GM12878 (cell line): ENCODE measurements at regions not wholly inside any gene's neighbourhood (a gene's known extent, or its start where the extent isn't known, plus 50 kb on each side); places are given as distances from the start of the nearest gene placed in this dataset.

Experiments
- ATAC-seq: fragments of 200-7000 bp; cut with Tn5 transposase; 3 replicates; pipeline ENCODE4 v1.9.1; 2020; ENCODE audit warnings: mild to moderate bottlenecking, moderate library complexity
- BruUV-seq: library from RNA; stranded (reverse); fragments of 400-500 nt; replicated peaks from 2 replicates; lab custom pipeline; 2021; lab: Mats Ljungman, UMichigan
- CTCF ChIA-PET: fragments of 300-600 bp; sonication (Branson Sonifier 250); formaldehyde crosslinking; extraction: SDS; loops from one replicate; lab custom pipeline; 2021; ENCODE audit warnings: inconsistent platforms; lab: Yijun Ruan, JAX
- POLR2A ChIA-PET: fragments of 350-600 bp; formaldehyde crosslinking; extraction: SDS; loops from one replicate; lab custom pipeline; 2021; ENCODE audit warnings: inconsistent platforms; lab: Charles Lee
- RAD21 ChIA-PET: fragments of 300-600 bp; sonication (Branson Sonifier 250); formaldehyde crosslinking; loops from one replicate; lab custom pipeline; 2023; ENCODE audit warnings: antibody characterized with exemption; ENCODE audit not compliant: unreplicated experiment; lab: Charles Lee
- SMC1A ChIA-PET: fragments of 300-600 bp; sonication (Branson Sonifier 250); formaldehyde crosslinking; loops from one replicate; lab custom pipeline; 2023; ENCODE audit not compliant: unreplicated experiment, uncharacterized antibody; lab: Charles Lee
- DNase-seq: peaks from one replicate; pipeline ENCODE4 v3.0.0-alpha.2; 2011; ENCODE audit warnings: low read depth, low spot score
- FAIRE-seq: peaks from 3 replicates; lab custom pipeline; 2011; peaks lifted over from hg19 to GRCh38; lab: Jason Lieb, UNC
- H2AFZ ChIP-seq: 2 replicates; pipeline ENCODE4 v1.6.0; 2011; ENCODE audit warnings: low read depth, low read length, control low read depth; ENCODE audit not compliant: control insufficient read depth
- H3K27ac ChIP-seq: 2 replicates; pipeline ENCODE4 v1.5.1; 2011; ENCODE audit warnings: control low read depth; ENCODE audit not compliant: control insufficient read depth, insufficient read depth
- H3K27me3 ChIP-seq, 2 experiments: replicated peaks in 1 of 2; 2 replicates each; pipeline versions ENCODE4 v1.6.0 to v1.6.1; 2011; ENCODE audit warnings: low read length in 1 of 2; ENCODE audit not compliant: control insufficient read depth in 2 of 2, insufficient read depth in 2 of 2
- H3K36me3 ChIP-seq, 2 experiments: 2 replicates each; pipeline ENCODE4 v1.5.1; 2011; ENCODE audit warnings: low read length in 1 of 2; ENCODE audit not compliant: control insufficient read depth in 2 of 2, insufficient read depth in 2 of 2
- H3K4me1 ChIP-seq: 2 replicates; pipeline ENCODE4 v1.6.1; 2011; ENCODE audit warnings: mild to moderate bottlenecking, low read length, moderate library complexity, mixed read lengths; ENCODE audit not compliant: control insufficient read depth, insufficient read depth
- H3K4me2 ChIP-seq: 2 replicates; pipeline ENCODE4 v1.6.0; 2011; ENCODE audit warnings: control low read depth; ENCODE audit not compliant: control insufficient read depth, insufficient read depth
- H3K4me3 ChIP-seq: fragments of 200-600 bp; sonication (generic); 2 replicates; pipeline ENCODE4 v1.5.1; 2016
- H3K79me2 ChIP-seq: 2 replicates; pipeline ENCODE4 v1.6.0; 2011; ENCODE audit warnings: low read length; ENCODE audit not compliant: control insufficient read depth, insufficient read depth
- H3K9ac ChIP-seq: 2 replicates; pipeline ENCODE4 v1.8.0; 2011; ENCODE audit warnings: low read length, control low read depth, mixed read lengths; ENCODE audit not compliant: control insufficient read depth, insufficient read depth
- H3K9me3 ChIP-seq: replicated peaks from 3 replicates; pipeline ENCODE4 v1.5.1; 2011; ENCODE audit warnings: mild to moderate bottlenecking, low read length; ENCODE audit not compliant: control insufficient read depth, insufficient read depth
- H4K20me1 ChIP-seq: 2 replicates; pipeline ENCODE4 v1.6.0; 2011; ENCODE audit not compliant: control insufficient read depth, insufficient read depth
- BCL11A ChIP-seq: IDR thresholded peaks from 2 replicates; pipeline ENCODE4 v1.6.1; 2011; ENCODE audit warnings: low read depth, low read length
- E2F8 ChIP-seq: fragments of 450-650 bp; IDR thresholded peaks from 2 replicates; pipeline ENCODE4 v1.6.1; 2018; ENCODE audit warnings: mild to moderate bottlenecking, low read depth, moderate library complexity; ENCODE audit not compliant: partially characterized antibody
- EGR1 ChIP-seq, 2 experiments: IDR thresholded peaks; 1 replicate in 1 of 2; 2 replicates in 1 of 2; pipeline ENCODE4 v1.6.1; 2011 to 2012; ENCODE audit warnings: low read depth in 2 of 2, low read length in 2 of 2, borderline replicate concordance in 1 of 2, mild to moderate bottlenecking in 1 of 2, moderate library complexity in 1 of 2
- HCFC1 ChIP-seq: fragments of 150-350 bp; IDR thresholded peaks from 2 replicates; pipeline ENCODE4 v1.6.1; 2014; ENCODE audit warnings: low read length
- NR2C1 ChIP-seq: fragments of 450-650 bp; IDR thresholded peaks from 2 replicates; pipeline ENCODE4 v1.6.1; 2017; ENCODE audit warnings: antibody characterized with exemption, mild to moderate bottlenecking, moderate library complexity
- NR2C2 ChIP-seq: IDR thresholded peaks from 2 replicates; pipeline ENCODE4 v1.6.1; 2011; ENCODE audit warnings: borderline replicate concordance, low read depth; ENCODE audit not compliant: control insufficient read depth, insufficient read length
- NR2F1 ChIP-seq: fragments of 450-650 bp; conservative IDR thresholded peaks from 2 replicates; pipeline ENCODE4 v1.6.1; 2017; ENCODE audit warnings: mild to moderate bottlenecking
- NRF1 ChIP-seq: conservative IDR thresholded peaks from 2 replicates; pipeline ENCODE4 v1.6.1; 2011; ENCODE audit warnings: mild to moderate bottlenecking, low read depth, low read length, improper control_type of control experiment
- PAX8 ChIP-seq: fragments of 450-650 bp; IDR thresholded peaks from 2 replicates; pipeline ENCODE4 v1.6.1; 2017; ENCODE audit warnings: mild to moderate bottlenecking, moderate library complexity
- POU2F2 ChIP-seq: IDR thresholded peaks from 3 replicates; pipeline ENCODE4 v1.6.1; 2011; ENCODE audit warnings: low read depth, mild to moderate bottlenecking, low read length, borderline replicate concordance
- SPI1 ChIP-seq: IDR thresholded peaks from 2 replicates; pipeline ENCODE4 v1.6.1; 2011; ENCODE audit warnings: low read depth, mild to moderate bottlenecking, low read length, moderate library complexity, borderline replicate concordance; ENCODE audit not compliant: insufficient read depth
- ZNF207 ChIP-seq: fragments of 450-650 bp; IDR thresholded peaks from 2 replicates; pipeline ENCODE4 v1.6.1; 2014; ENCODE audit warnings: antibody characterized with exemption, mild to moderate bottlenecking, borderline replicate concordance
- WGBS: methylation state at CpG from one replicate; pipeline ENCODE4 v1.1.6; 2016; ENCODE audit warnings: low lambda C conversion rate; ENCODE audit not compliant: insufficient replicate concordance, insufficient coverage; ENCODE audit errors: missing lambda C conversion rate; 5-methylcytosine and 5-hydroxymethylcytosine counted together
- in situ Hi-C: fragments of 300-500 bp; cut with MboI; formaldehyde crosslinking; loops from 9 replicates; pipeline ENCODE4 v1.14.3; 2018; ENCODE audit warnings: mixed read lengths
- intact Hi-C: fragments of 100-400 bp; cut with micrococcal nuclease; formaldehyde crosslinking; loops from one replicate; pipeline ENCODE4 v1.14.2; 2022; ENCODE audit not compliant: unreplicated experiment
- TF ChIP-seq, protein P1 (sequence below): fragments of 150-350 bp; IDR thresholded peaks from 2 replicates; pipeline ENCODE4 v1.6.1; 2014; ENCODE audit warnings: mild to moderate bottlenecking, low read depth, low read length
- TF ChIP-seq, protein P2 (sequence below): IDR thresholded peaks from 2 replicates; pipeline ENCODE4 v1.6.1; 2011; ENCODE audit warnings: low read depth, mild to moderate bottlenecking, low read length, moderate library complexity, borderline replicate concordance; ENCODE audit errors: extremely low read depth

DNA sequence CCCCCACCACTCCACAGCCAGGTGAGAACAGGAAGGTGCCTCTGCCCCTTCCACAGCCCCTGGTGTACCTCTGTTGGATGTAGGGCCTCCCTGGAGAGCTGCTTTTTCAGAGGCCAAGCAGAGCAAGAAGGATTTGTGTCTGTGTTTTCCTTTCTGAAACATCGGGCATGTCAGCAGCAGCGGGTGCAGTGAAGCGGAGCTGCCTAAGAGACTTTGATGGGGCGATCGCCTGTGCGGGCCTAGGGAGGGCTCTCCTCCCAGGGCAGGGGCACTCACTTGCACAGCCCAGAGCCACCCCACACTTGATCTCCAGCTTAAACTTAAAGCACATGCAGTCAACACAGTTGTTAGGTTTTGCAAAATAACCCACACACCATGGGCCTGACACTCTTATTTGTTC is 324.7 kb downstream of the ACTR3B start:
- H3K9ac ChIP-seq = no peak overlapping the region
- no TSS peak for BruUV-seq
- H3K27me3 ChIP-seq = no peaks in the 10 kb centered on the region
- ChIA-PET POLR2A (no interaction called here), RAD21 (interaction anchor here (0.6 kb wide), 1 partner anchor 207 kb away, joined by 3 read pairs; no protein-coding TSS in a partner anchor), CTCF (no interaction called here), SMC1A (no interaction called here)
- H4K20me1 ChIP-seq = no peaks in the 10 kb centered on the region
- H2AFZ ChIP-seq = no peak overlapping the region
- H3K9me3 ChIP-seq = no peaks in the 10 kb centered on the region
- no peak overlapping the region for H3K4me3 ChIP-seq
- ATAC-seq (no peak), FAIRE-seq (no peak), DNase-seq (no peak)
- no peaks in the 10 kb centered on the region for H3K79me2 ChIP-seq
- in situ Hi-C loops (no loop called here), intact Hi-C loops (no loop called here)
- 84% methylated on average over 5 of the region's 6 CpGs for WGBS
- H3K27ac ChIP-seq = no peak overlapping the region
- TF ChIP-seq NR2C2 = no peak
- TF ChIP-seq HCFC1 = no peak
- no peak for TF ChIP-seq NRF1
- TF ChIP-seq PAX8 = no peak
- H3K36me3 ChIP-seq = no peaks in the 10 kb centered on the region
- no peaks in the 10 kb centered on the region for H3K4me1 ChIP-seq
- no peak overlapping the region for H3K4me2 ChIP-seq

DNA sequence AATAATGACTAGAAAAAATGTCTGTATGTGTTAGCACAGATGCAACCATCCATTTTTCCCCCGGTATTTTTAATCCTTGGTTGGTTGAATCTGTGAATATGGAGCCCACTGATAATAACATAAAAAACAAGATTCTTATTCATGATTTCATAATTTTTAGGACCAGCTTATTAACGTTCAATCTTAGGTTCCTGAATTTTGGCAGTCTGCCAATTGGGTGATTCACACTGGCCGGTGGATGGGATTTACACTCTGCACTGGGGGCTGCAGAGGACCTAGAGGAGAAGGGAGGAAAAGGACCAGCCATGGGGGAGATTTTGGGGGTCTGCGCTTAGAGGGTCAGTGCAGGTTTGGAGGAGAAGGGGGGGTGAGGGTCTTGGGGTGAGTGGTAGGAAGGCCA is 327.9 kb downstream of the ACTR3B start:
- 73% methylated on average over 4 of the region's 4 CpGs for WGBS
- Histone ChIP-seq H3K4me3 (no peak overlapping the region), H2AFZ (no peak overlapping the region), H3K4me1 (no peaks in the 10 kb centered on the region), H3K9ac (no peak overlapping the region), H3K27ac (no peak overlapping the region), H3K36me3 (no peaks in the 10 kb centered on the region), H4K20me1 (no peaks in the 10 kb centered on the region), H3K4me2 (no peak overlapping the region), H3K9me3 (no peaks in the 10 kb centered on the region), H3K27me3 (no peaks in the 10 kb centered on the region), H3K79me2 (no peaks in the 10 kb centered on the region)
- intact Hi-C loops (no loop called here), in situ Hi-C loops (no loop called here)
- POLR2A ChIA-PET = no interaction called here
- BruUV-seq = no TSS peak
- no peak for ATAC-seq
- FAIRE-seq = no peak
- SMC1A ChIA-PET = no interaction called here
- no peak for DNase-seq
- CTCF ChIA-PET = no interaction called here
- RAD21 ChIA-PET = no interaction called here
- TF ChIP-seq PAX8 (no peak), EGR1 (IDR thresholded peaks at IDR 0.05; ENCODE audit: borderline replicate concordance in 1 of 2, low read depth in 2 of 2, low read length in 2 of 2) (no peak), NR2F1 (no peak), NR2C1 (no peak), SPI1 (no peak), BCL11A (no peak), POU2F2 (no peak), E2F8 (no peak), ZNF207 (no peak)
- TF ChIP-seq, protein P1, sequence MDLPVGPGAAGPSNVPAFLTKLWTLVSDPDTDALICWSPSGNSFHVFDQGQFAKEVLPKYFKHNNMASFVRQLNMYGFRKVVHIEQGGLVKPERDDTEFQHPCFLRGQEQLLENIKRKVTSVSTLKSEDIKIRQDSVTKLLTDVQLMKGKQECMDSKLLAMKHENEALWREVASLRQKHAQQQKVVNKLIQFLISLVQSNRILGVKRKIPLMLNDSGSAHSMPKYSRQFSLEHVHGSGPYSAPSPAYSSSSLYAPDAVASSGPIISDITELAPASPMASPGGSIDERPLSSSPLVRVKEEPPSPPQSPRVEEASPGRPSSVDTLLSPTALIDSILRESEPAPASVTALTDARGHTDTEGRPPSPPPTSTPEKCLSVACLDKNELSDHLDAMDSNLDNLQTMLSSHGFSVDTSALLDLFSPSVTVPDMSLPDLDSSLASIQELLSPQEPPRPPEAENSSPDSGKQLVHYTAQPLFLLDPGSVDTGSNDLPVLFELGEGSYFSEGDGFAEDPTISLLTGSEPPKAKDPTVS = no peak
- TF ChIP-seq, protein P2, sequence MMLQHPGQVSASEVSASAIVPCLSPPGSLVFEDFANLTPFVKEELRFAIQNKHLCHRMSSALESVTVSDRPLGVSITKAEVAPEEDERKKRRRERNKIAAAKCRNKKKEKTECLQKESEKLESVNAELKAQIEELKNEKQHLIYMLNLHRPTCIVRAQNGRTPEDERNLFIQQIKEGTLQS = no peak
